ENCODE measurements at regions not wholly inside any gene's neighbourhood (a gene's known extent, or its start where the extent isn't known, plus 50 kb on each side); places are given as distances from the start of the nearest gene placed in this dataset.

DNA sequence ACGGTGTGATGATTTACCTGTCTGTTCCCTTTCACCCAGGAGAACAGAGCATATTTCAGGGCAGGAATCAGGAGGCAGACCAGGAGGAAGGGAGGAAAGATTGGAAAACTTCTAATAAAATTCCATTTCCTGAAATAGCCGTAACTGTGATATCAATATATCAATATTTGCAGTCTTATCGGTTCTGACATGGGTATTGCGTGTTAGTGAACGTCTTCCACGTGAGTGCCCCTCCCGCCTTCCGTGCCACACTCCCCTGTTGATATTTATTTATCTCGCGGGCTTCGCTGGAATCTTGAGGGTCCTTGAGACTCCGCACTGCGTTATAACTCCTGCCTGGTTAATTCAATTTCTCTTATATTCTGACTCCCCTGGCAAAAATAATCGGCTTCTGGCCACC, 1160.4 kb downstream of the BRD1 start:
- no peak for DNase-seq

DNA sequence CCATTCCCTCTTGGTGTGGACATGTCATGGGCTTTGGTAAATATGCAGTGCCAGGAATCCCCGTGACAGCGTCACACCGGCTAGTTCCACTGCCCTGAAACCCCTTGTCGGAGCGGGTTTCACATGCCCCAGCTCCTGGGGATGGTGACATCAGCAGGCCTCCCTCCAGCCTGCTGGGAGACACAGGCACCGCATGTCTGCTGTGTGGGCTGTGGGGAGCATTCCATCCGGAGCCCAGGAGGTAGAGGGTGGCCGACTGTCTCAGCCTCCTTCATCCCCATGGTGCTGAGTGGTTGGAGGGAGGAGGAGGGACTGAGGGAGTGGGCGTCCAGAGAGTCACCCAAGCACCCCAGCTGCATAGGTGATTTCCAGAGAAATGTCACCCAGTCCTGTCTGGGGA, 1161.1 kb downstream of the BRD1 start:
- DNase-seq = no peak

DNA sequence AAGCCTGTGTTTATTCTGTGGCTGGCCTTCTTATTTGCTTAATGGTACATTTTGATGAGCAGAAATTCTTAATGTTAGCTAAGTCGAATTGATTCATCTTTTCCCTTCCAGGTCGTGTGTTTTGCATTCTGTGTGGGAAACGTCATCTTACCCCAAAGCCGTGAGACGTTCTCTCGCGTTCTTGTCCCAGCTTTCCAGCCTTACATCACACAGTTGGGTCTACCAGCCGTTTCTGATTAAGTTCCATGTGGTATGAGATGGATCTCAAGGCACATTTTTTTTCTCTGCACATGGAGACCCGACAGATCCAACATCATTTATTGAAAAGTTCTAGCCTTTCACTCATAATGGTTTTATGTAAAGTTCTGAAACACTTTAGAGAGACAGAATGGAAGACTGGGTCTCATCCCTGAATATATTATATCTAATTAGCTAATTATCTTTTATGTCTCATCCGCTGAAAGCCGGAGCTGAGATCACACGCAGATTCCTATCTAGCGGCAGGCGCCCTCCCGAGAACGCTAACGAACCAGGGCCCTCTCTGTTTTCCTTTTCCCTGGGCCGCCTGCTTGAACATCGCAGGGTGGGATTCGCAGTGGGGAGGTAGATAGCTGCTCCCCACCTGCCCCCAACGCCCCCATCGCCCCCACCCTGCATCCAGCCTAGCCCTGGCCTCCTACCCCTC, 1162.2 kb downstream of the BRD1 start:
- no peak for DNase-seq

DNA sequence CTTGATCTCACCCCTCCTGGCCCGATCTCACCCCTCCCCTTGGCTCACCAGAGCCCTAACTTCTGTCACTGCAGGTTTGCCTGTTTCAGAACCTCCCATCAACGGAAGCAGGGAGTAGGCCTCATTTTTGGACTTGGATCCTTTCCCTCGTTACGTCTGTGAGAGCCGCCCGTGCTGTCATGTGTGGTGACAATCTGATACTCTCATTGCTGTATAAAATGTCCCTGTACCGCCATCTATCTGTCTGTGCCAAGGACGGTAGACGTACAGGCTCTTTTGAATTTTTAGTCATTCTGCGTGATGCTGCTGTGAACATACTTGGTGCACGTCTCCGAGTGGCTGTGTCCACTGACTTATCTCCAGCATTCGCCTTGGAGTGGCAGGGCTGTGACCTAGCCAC, 1163.1 kb downstream of the BRD1 start:
- peak in 1 of 56 donors; percentile 11 for DNase-seq

DNA sequence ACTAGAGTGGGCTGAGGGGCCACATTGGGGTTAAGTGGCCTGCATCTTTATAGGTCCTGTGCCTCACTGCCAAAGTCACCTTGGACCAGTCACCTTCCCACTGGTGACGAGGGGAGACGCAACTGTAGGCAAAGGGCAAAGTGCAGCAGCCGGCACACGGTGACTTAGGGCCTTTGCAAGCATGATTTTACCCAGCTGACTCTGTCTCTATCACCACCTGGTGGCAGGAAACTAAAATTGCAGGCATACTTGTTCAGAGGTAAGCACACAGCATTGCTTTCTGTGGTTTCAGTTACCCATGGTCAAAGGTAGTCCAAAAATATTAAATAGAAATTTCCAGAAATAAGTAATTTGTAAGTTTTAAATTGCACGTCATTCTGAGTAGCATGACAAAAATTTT, 1164.4 kb downstream of the BRD1 start:
- no peak for DNase-seq

DNA sequence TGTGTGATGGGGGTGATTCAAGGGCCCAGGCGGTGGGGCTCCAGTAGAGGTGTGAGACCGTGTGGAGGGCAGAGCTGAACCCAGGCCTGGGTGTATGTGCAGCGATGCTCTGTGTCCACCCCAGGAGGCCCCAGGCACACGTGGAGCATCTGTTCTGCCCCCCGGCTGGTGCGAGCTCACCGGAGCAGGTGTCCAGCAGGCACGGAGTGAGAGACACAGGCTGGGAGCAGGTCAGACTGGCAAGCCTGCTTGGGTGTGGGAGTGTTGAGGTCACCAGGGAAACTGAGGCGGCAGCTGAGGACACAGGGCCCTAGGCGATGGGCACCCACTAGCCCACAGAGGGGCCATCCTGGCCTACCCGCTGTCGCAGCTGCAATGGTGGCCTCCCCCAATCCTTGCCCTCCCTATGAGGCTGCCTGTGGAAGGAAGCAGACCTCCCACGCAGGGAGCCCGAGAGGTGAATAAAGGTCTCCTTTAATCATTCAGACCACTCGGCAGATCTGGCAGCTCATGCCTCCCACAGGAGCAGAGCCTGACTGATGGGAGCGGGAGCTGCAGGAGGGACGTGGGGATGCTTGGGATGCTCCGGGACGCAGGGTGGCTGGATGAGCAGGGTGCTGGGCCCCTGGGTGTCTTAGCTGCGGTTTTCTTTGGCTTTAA, 1165.1 kb downstream of the BRD1 start:
- DNase-seq = no peak

DNA sequence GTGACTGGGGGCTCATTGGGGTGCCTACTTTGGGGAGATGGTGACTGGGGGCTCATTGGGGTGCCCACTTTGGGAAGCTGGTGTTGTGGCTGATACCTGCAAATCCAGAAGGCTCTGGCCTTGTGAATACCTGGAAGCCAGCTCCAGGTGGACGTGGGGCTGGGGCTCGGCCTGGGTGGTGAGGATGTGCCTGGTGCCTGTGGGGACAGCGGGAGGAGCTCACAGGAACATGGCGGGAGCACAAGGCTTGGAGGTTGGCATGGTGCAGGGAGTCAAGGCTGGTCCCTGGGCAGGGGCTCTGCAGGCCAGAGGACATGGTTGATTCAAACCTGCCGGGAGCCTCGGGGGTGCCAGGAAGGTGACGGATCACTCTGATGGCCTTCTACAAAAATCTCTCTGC, 1165.7 kb downstream of the BRD1 start:
- DNase-seq = no peak

DNA sequence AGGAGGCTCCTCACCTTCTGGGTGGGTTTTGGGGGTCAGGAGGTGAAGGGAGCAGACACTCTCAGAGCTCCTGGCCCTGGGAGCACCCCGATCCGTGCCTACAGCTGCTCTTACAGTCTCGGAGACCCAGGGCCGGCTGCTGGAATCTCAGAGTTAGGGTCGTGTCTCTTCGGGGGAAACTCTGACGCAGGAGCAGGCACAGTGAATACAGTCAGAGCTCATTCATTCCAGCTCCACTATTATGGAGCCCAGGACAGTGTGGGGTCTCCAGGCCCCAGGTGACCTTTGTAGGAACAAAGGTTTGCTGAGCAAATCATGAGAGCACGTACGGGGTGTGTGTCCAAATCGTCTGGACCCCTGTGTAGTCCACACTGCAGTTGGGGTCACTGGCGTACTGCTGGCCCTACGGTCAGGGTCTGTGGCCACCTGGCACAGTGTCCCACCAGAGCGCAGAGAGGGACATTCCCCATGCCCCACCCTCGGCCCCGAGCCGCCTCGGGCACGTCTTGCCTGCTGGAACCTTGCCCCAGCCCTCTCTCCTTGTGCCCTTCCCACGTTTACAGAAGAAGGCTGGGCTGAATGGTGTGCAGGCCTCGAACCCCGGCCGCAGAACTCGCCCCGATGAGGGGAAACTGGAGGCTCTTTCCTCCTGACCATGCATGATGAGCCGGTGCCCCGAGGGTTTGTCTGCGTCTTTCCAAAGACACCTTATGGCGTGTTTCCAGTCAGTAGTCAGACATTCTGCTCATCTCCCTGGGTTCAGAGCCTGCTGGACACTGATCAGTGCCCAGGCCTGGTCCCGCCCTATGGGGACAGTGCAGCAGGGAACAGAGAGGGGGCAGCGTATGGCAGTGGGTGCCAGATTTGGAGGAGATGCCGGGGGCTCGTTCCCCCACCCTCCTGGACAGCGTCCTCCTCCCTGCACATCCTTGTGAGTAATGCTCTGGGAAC, 1166.6 kb downstream of the BRD1 start:
- no peak for DNase-seq

DNA sequence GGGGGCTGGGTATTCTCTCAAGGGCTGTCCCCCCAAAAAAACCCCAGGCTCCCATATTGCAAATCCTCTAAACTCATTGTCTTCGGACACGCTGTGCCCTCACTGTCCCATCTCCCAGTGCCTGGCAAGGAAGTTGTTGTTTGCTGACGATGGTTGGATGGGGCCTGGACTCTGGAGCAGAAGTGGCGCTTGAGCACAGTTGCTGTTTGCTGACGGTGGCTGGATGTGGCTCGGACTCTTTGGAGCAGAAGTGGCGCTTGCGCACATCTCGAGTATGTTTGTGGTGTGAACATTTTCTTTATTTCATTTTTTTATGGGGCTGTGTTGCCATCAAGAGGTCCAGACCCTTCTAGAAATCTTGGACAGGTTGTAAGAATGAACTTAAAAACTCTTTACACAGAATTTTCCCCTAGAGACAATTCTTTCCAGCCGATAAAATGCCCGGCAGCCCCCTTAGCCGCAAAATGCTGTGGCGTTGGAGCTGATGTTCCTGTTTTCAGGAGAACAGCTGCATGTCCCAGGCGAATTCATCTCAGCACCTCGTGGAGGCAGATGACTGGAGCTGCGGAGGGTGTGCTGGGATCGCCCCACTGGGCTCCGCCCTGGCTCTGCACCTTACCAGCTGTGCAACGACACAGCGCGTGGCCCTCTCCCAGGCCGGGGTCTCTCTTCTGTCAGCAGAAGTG, 1167.4 kb downstream of the BRD1 start:
- DNase-seq = no peak

DNA sequence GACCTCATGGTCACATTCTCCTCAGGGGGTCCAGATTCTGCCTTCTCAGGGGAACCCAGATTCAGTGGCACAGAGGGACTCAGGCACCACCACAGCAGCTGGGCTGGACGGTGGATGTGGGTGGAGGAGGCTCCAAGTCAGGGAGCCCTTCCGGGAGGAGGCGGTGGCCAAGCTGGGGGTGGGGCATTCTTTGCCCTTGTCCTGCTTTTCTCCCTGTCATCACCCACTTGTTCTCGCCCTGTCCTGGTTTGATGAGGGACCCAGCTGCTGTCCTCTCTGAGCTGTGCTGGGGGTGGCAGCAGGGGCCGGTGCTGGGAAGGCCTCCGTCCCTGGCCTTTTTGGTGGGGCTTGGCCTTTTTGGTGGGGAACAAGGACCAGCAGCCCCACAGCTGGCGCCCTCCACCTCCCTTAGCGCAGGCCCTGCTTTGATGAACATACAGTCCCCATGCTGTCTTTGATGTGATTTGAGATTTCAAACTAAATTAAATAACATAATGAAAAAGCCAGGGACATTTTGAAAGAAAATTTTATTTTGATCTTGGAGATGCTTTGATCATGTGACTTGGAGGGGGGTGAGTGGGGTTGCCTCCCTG, 1168.2 kb downstream of the BRD1 start:
- DNase-seq = no peak

DNA sequence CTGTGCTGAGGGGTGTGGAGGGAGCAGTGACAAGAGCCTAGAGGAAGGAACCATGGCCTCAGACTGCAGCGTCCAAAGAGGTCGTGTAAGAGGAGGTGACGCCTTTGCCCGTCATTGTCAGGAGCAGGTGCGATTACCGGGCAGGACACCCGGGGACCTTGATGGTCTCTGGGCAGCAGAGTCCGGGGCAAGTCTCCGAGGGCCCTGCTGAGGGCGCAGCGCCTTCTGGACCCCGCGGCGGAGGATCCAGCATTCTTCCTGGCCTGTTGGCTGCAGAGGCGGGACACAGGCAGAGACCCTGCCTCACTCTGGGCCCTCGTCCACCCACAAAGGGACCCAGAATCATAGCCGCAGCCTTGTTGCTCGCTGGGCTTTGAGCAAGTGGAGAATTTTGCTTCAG, 1168.8 kb downstream of the BRD1 start:
- DNase-seq = no peak

DNA sequence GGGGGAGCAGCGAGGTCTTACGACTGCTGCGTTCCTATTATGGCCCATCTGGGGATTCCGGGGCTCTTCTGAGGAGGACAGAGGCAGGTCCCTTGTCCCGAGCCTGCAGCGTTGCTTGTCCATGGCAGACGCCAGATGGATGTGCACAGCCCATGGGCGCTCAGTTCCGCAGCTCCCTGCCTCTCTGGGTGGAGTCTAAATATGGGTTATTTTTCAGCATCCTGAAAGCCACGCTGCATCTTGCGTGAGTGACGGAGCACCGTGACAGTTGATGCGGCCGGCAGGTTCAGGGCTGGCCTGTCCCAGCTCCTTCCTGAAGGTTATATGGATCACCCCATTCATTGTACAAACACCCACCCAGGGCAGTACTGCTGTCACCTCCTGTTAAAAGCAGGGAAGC, 1169.4 kb downstream of the BRD1 start:
- no peak for DNase-seq

DNA sequence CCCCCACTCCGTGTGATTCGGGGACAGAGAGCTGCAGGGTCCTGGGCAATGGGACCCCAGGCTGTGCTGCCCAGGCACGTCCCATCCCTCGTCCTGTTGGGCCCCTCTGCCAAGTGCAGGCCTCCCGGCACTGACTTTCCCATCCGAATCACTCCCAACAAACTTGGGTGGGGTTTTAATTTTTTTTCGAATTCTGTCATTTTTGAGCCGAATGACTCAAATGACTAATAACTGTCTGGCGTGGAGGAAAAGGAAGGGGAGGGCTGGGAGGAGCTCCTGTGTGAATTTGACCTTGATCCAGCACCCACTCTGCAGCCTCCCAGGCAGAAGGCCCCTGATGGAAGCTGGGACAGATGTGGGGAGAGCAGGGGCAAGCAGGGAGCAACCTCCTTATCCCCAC, 1173.2 kb downstream of the BRD1 start:
- DNase-seq = no peak

DNA sequence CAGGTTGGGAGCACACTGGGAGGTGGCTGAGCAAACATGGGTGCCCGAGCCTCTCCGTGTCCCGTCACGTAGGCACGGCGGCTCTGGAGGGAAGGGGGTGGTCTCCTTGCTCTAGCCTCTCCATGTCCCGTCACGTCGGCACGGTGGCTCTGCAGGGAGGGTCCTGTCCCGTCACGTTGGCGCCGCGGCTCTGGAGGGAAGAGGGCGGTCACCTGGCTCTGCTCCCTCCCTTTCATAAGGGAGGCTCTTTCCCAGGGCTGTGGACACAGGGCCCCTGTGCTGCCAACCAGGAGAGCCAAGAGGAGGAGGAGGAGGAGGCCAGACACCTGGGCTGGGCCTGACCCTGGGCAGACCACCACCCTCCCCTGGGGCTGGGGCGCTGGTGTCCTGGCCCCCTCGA, 1173.7 kb downstream of the BRD1 start:
- DNase-seq = no peak

DNA sequence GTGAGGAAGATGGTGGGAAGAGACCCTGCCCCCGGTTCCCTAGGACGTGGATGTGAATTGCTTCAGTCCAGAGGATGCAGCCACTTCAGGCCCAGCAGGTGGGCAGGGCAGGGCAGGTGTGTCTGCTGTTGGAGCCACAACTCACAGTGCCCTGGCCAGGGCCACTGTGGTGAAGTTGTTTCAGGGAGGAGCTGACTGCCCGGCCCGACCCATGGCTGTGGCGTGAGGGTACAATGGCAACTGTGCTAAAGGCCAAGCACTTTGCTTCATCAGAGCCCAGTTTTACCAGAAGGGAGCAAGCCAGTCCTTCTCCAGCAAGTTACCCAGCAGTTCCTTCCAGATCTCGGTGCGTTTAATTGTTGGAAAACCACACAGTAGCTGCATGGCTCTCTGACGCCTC, 1174.4 kb downstream of the BRD1 start:
- DNase-seq = no peak

DNA sequence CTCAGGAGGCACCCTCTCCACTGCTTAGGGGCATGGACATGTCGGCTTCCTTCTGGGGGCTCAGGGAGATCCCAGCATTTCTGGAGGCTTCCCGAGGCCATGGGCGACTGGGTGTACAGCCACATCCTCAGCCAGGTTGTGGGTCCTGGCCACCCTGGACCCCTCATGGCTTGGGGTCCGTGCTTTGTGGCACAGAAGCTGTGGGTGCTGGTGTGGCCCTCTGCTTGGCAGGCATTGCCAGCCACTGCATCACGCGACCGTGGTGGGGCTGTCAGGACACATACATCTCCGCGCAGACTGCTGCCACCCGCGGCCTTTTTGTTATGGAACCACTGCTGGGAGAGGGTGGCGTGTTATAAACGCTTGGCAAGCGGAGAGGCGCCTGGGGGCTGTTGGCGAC, 1174.9 kb downstream of the BRD1 start:
- no peak for DNase-seq

DNA sequence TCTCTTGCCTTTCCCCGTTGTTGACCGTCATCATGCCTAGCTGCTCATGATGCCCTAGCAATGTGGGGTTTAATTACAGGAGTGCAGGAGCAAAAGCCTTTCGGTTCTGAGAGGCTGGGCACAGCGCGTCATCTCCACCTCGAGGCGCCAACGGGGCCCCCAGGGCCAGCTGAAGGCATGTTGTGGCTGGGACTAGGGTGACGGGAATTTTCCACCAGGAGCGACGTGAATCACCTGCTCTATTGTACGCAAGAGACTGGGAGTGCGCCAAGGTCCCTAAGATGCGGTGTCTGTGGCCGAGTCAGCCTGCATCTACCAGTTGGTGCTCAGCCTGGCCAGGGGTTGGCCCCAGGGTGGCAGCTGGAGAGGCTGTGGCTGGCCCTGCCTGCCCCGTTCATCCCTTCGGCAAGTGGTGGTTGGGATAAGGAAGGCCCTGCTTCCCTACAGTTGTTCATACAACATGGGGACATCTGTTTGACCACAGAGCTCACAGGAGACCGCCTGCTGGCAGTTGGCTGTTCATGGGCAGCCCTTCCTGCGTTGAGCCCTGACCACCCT, 1175.6 kb downstream of the BRD1 start:
- DNase-seq = no peak

DNA sequence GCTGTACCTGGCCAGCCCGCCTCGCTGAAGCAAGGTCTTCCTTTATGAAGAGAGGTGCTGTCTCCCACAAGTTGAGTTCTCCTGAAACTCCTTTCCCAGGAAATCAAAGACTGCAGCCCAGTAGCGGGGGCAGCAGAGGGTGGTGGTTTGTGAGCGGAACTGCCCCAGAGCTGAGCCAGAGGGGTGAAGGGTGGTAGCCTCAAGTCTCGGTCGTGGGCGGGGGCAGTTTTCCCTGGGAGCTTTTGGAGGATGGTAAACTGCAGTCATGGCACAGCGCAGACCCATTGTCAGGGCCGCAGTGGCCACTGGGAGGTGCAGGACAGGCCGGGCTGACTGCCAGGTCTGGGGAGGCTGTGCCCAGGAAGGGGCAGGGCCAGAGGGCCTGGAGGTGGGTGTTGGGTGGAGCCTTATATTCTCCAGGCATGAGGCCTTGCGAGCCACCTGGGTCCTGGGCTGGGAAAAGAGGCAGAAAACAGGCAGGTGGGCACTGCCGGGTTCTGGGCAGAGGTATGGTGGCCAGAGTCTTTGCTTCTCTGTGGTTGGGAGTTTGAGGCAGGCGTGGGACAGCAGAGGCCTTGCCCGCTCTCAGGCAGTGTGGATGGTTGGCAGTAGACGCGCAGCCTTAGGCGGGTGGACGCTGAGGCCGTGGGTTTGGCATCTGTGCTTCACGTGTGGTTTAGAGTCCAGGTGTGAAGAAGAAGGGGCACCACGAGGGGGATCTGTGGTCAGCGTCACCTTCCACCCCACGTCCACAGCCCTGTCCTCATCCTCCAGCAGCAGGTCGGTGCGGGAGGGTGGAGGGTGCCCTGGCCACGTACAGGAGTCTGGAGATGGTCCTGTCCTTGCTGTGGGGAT, 1176.4 kb downstream of the BRD1 start:
- DNase-seq = peak in 39 of 56 donors; percentile 18 to 80 (median 51)

DNA sequence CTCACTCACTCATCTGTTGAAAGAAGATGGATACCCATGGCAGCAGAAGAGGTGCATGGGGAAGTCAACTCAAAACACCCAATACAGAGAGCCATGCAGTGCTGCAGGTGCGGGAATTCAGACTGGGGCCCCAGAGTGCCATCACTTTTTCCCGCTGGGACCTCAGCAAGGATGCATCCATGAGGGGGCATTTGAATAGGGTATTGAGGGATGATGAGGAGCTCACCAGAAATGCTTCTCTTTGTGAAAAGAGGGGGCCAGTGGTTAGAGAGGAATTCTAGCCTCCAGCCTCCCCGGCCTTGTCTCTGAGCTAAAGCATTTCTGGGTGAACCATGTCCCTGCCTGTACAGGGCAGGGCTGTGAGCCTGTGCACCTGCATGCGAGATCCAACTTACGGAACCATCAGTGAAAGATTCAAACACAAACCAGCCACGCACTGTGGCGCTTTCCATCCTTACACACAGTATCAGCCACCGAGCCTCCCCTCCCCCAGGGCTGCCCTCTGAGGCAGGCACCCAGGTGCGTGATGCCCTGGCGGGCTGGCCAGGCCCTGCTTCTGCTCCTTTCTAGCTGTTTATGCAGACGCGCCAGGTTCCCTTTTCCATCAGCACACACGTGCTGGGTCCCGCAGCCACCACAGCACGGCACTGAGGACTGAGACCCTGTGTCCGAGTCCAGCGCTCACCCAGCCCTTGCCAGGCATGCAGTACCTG, 1177.2 kb downstream of the BRD1 start:
- no peak for DNase-seq

All from amygdala (tissue), 56 donors.